HG03064 (cell line): ENCODE measurements at regions not wholly inside any gene's neighbourhood (a gene's known extent, or its start where the extent isn't known, plus 50 kb on each side); places are given as distances from the start of the nearest gene placed in this dataset.

ENCODE experiments used
- ATAC-seq: cut with Tn5 transposase; IDR thresholded peaks from one replicate; pipeline ENCODE4 v1.9.1; 2021; ENCODE audit warnings: low read depth; ENCODE audit not compliant: unreplicated experiment

DNA sequence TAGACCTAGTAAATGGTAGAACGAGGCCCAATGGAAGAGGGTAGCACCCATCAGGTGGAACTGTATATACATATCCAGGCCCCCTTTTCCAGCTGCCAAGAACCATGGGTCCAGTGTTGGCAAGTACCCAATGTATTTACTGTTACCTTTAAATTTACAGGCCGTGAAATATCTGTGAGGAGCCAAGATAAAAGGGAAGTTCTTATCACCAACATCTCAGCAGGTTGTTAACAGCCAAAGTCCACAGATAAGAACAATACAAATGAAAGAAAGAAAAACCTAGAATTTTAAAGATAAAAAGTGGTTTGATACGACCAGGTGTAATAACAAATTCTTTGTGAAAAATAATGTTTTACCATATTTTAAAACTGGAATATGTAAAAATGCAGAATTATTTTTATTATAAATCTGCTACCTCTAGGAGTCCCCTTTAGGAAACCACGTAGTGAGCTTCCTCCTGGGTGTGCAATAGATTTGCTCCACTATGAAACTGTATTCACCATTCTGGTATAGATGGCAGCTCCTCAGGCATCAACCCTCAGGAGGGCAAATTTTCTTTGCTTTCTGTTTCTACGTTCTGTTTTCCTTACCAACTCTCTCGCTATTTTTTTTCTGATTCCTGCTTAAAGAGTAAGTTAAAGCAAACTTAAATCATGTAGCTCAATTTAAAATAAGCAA, 292.2 kb upstream of the SLC10A2 start:
- no peak for ATAC-seq

DNA sequence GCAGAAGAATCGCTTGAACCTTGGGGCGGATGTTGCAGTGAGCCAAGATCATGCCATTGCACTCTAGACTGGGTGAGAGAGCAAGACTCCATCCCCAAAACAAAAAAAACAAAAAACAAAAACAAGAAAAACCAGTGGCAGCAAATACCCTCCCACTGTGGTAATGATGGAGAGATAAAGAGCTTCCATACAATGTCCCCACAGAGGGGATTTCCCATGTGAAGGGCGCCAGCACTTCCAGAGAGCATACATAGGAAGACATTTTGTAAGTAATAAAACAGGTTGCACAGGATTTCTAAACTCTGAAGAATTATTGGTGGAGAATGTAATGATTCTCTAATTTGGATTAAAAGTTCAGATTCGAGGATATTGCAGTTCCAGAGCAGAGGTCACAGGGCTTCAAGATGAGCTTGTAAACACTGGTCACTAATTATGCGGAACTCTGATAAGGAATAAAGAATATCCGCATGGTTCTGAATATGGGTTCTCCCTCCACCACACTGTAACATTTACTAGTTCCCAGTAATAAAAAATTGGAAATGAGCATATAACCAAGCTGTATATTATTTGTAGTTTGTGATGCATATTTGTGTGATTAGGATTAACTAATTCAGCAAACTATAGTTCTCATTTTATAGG, 290.1 kb upstream of the SLC10A2 start:
- ATAC-seq, result no peak

DNA sequence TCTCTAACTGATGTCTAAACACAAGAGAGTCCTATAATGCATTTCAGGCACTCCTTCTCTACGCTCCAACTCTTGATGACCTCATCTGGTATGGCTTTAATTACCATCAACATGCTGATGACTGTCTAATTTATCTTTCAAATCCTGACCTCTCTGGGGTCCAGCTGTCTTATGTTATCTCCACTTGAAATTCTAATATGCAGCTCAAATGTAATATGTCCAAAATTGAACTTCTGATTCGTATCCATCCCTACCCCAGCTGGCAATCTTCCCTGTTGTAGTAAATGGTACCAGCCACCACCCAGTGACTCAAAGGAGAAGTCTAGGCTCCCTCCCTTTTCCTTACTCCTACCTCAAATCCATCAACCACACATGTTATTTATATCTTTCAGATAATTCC, 288.0 kb upstream of the SLC10A2 start:
- no peak for ATAC-seq

DNA sequence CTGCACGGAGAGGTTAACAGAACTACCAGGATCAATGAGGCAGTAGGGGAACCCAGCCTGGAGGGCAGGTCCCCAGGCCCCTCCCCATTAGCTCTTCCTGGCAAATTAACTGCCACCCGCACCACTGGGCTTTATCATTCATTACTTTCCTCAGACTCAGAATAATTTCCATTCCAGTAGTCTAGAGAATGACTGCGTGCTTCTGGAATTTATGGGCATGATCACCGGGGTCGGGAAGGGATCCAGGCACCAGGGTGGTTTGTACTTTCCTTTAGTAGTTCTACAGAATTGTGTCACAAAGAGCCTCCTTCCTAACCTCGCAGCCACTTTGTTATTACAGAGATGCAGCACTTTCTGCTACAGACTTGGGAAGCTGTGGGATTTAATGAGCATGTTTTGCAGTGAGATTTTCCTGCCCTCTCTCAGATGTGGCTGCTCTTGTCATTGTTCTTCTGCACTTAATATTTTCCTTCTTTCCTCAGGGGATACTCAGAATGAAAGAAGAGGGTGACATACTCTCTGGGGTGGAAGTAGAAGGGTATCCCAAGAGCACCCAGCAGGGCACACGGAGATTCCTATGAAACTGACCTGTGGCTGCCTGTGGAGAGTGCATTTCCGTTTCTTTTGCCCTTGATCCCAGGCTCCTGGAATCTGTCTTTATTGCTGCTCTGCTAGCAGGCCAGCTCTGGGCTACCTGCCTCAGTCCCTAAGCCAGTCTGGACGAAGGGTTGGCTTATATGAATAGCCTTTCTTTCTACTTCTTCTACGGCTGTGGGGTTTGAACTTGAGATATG, 285.0 kb upstream of the SLC10A2 start:
- ATAC-seq, result no peak

DNA sequence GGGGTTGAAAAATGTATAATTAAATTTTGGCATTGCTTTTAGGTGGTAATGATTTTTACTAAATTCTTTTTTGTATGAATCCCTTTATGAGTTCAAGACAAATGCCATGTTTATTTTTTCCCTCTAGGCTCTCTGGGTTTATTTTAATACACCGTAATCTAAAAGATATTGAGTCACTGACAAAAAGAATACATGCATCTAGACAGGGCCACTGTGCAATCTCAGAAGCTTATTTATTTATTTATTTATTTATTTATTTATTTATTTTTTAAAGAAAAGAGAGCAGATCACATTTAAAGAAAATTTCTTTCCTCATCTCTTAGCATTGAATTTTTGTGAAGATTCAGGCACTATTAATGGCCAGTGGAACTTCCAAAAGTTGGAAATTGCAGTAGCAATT, 283.9 kb upstream of the SLC10A2 start:
- ATAC-seq, result no peak

DNA sequence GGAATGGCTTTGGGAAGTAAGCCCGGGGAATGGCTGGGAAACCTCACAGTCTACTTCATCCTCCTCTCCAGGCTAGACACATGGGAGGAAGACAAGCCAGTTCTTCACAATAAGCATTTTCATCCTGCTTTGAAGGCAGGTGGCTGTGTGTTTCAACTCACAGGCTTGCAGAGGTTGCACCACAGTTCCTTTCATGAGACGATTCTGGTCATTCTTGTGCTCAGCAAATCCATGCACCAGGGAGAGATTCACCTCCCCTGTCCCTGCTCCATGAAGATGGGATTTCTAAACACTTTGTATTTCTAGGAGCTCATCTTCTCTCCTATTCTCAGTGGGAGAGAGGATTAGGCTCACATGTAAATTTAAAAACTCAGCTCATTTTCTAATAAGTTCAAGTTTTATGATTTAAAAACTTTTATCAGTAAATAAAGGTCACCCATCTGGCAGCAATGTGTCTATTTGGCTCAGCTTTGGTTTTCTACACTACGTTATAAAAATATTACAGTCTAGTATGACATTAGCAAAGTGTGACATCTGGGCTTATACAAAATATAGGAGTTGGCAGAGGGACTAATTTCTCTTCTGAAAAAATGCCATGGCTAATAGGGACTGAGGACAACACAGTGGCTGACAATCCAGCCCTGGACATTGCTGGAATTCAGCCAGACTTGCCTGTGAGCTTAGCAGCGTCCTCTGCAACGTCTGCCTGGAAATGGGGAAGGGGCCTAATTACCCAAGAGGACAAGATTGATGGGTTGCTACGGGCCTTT, 283.2 kb upstream of the SLC10A2 start:
- no peak for ATAC-seq

DNA sequence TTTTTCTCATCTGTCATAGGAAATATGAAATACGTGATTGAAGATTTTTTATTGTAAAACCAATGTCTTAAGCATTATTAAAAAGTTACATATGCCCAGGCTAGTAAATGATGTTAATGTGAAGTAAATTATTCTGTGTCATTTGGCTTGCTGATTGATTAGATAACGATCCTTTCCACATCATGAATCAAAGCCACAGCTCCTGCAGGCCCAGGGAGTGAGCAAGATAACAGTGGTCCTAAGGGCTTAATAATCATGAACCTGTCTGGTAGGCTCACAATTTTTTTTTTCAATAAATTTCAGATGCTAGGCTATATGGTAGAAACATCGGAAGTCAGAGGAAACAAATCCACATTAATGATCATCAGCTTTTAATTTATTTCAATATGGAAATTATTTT, 269.0 kb upstream of the SLC10A2 start:
- ATAC-seq, result no peak

DNA sequence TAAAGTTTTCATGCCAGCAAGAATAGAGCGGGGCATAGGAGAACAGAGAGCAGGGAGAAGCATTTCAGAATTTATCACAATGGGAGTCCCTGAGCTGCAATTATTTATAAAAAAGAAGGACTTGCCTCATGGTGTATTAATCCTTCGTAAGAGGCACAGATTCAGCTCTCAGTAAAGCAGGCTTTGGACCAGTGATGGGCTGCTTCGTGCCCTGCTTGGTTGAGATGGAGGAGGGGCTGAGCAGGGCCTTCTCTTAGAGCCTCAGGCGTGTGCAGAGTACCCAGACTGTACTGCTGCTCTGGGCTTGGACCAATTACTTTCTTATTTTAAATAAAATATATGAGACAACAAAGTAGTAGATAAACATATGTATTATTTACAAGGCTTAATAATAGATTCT, 265.7 kb upstream of the SLC10A2 start:
- no peak for ATAC-seq

DNA sequence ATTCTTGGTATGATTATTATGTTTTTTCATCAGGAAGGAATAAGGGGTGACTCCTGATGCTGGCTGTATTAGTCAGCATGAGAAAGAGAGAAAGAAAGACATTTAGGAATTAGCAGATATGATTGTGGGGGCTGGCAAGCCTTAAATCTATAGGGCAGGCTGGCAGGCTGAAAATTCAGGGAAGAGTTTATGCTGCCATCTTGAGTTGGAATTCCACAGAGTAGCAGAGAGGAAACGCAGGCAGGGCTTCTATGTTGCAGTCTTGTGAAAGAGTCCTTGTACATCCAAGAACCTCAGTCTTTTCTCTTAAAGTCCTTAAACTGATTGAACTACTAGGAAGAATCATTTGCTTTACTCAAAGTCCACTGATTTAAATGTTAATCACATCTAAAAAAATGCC, 262.7 kb upstream of the SLC10A2 start:
- no peak for ATAC-seq

DNA sequence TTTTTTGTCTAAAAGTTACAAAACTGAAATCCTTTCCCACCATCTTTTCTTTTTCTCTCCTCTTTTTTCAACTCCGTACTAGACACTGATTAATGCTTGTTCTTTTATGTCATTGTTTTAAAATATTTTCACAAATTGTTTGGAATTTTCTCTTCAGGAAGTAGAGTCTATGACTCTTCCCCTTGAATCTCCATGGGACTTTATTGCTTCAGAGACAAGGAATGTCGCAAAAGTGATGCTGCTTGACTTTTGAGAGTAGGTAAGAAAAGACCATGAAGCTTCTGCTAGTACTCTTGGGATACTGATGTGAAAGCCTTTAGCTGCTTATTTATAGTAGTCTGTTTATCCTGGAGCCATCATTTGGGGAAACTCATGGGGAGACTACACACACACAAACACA, 260.1 kb upstream of the SLC10A2 start:
- ATAC-seq, result no peak

DNA sequence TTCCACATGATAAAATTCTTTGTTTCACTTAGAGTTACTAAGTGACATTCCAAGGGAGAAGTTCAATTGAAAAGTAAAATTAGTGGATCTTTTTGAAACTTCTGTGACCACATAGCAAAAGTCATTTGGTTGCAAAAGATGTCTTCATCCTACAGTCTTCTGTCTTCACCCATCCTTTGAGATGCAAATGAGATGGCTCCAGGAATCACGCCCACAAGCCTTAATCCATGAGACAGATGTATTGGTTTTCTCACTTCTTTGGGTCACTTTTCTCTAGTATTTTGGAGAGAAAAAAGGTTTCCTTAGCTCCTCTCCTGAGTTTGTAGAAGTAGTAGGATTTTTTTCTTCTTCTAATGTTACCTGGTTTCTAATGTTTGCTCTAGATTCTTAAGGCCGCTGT, 259.5 kb upstream of the SLC10A2 start:
- ATAC-seq, result no peak

DNA sequence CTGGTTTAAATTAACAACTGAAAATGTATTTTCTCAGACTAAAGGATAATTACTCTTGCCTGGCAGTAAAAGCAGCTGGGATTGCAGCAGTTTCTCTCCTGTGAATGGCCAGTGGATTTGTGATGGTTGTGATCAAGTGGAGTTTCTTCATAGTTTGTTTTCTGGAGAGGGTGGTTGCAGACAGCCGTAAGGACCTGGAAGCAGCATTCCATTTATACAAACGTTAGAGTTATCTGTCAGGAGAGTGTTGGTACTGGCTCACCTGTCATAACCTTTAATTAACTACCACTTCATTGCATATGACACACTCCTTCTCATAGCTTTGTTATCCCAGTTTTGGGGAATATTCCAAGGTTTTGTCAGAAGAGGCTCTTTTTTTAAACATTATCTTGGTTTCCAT, 258.4 kb upstream of the SLC10A2 start:
- ATAC-seq, result no peak

DNA sequence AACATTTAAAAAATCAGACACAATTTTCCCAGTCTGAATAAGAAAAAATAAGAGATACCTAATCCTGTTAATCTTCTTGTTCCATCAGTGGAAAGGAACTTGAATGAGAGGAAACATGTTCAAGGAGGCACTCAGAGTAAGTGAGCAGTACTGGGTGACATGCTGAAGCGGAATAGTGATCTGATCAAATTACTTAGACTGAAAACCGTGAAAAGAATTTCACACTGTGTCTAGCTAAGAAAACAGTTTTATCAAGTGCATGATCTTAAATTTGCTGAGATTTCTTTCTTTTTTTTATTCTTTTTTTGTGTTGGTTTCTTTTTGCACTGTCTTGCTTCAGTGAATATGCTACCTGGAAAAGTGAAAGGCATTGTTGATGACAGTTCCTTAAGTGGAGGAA, 249.5 kb upstream of the SLC10A2 start:
- no peak for ATAC-seq

DNA sequence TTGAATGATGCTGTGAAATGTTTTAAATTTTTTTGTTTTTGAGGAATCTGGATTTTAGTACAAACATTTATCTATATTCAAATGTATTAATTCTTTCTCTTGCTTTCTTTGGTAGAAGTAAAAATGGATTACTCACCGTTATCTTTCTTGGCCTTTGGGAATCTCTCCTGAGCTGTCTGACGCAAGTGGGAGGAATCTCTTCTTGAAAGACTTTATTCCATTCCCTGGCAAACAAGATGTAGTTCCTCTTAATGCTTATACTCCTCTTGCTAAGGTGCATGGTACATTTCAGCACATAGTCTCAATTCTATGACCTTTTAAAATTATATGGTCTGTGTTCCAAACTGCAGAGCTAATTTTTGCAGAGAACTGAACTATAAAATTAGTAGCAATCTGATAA, 246.2 kb upstream of the SLC10A2 start:
- ATAC-seq, result no peak

DNA sequence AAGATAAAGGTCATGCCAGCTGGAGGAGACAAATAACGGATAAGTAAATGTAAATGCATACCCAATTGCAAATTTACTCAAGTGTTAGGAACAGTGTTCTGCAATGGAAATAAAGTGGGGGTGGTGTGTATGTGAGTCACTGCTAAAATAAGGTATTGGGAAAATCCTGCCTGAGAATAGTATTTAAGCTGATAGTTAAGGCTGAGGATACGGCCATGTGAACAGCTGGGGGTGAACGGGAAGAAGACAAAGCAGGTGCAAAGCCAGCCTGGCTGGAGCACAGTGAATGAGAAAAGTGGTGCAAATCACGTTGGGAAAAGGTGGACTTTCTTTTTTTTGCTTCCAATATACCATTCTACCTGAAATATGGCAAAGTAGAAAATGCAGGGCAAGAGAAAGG, 242.4 kb upstream of the SLC10A2 start:
- no peak for ATAC-seq

DNA sequence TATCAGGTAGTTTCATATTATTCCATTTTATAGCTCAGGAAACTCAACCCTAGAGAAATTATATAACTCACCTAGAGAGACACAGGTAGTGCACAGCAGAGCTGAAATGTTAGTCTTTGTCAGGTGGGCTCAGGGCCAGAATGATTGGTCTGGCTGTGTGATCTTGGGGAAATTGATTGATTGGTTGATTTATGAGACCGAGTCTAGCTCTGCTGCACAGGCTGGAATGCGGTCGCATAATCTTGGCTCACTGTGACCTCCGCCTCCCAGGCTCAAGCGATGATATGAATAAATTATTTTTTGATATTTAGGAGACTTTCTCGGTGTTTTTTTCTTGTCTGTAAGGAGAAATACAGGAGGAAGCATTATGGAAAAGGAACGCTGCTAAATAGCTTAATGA, 239.9 kb upstream of the SLC10A2 start:
- no peak for ATAC-seq

DNA sequence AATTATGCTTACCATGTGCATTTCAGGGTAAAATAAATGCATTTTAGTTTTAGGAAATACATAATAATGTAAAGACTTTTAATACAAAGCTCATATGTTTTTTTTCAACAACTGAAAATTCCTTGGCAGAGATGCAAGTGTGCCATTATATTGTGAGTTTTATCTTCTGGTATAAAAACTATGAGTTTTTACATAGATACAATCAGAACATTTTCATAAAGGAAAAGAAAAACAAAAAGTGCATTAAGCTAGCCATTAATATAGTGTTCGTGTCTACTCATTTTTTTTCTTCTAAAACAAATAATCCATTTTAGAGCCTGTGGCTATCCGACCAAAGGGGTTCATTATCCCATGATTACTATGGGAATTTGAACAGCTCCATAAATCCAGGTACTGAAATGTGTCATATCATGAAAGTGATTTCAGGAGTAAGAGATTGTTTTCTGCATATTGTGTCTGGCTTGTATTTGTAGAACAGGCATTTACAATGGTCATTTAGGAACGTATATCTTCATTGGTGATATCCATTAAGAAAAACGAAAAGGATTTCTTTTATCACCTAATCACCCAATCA, 236.9 kb upstream of the SLC10A2 start:
- ATAC-seq, result no peak

DNA sequence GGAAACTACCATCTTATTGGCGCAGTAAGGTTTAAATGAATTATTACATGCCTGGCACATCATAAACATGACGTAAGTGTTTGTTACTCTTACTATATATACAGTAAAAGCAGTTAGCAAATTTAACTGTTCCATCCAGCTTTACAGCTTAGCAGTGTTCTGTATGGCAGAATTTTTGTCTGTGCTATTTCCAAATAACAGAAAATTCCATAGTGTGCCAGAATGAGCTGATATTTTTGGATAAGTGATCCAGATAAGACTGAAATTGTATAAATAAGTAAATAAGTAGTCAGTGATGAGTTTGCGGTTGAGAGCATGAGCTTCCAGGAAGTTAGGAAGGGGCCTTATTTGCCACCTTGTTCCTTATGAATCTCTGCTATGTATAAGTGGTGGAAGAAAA, 236.5 kb upstream of the SLC10A2 start:
- ATAC-seq, result no peak

DNA sequence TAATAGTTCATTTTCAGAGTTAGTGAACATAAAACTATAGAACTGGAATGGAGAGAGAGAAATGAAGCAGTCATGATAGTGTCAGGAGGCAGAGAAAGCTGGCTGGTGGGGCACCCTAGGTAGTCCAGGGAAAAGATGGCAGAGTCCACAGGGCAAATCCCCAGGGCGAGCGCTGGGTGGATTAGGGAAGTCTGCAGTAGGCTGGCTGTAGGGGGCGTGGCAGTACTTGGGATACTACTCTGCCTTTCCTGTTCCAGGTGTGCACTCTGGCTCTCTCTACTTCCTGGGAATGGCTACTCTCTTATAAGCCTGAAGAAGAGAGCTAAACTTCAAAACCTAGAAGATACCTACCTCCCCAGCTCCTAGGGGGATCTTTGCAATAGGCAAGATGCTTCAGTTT, 232.9 kb upstream of the SLC10A2 start:
- no peak for ATAC-seq

DNA sequence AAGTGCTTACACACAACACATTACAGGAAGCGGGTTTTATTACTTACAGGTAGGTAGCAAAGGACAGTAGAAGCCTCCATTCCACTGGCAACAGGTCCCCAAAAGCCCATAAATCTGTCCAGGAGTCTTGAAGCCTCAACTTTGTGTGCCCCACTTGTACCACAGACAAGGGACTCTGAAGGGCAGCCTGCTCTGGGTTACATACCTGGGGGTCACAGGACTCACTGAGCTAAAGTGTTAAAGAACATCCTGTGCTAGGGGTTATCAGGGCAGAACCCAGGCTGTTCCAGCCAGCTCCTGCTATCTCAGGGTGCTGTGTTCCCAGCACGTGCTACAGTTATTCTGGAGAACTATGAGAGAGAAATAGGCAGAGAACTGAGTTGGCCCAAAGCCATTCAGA, 230.9 kb upstream of the SLC10A2 start:
- no peak for ATAC-seq
